GM19324 (cell line): ENCODE measurements at regions not wholly inside any gene's neighbourhood (a gene's known extent, or its start where the extent isn't known, plus 50 kb on each side); places are given as distances from the start of the nearest gene placed in this dataset.
"Not testable (repeated sequence)": the region's sequence is repeated elsewhere in the genome, so short reads cannot be mapped to it uniquely, and the experiment has no call there.

Source experiments
- ATAC-seq: cut with Tn5 transposase; IDR thresholded peaks from one replicate; pipeline ENCODE4 v1.9.1; 2021; ENCODE audit warnings: mild to moderate bottlenecking, moderate library complexity; ENCODE audit not compliant: unreplicated experiment, low FRiP score

GRCh38 chr5:63043792-63044191, 465.2 kb downstream of the LRRC70 start:
- no peak for ATAC-seq

GRCh38 chr5:63032343-63032742, 453.7 kb downstream of the LRRC70 start:
- ATAC-seq = no peak

GRCh38 chr5:63029891-63030290, 451.3 kb downstream of the LRRC70 start:
- no peak for ATAC-seq

- ATAC-seq = peak; percentile 50
Measured at GRCh38 chr5:63025679-63026078, 447.1 kb downstream of the LRRC70 start.

GRCh38 chr5:63022403-63022802, 443.8 kb downstream of the LRRC70 start:
- no peak for ATAC-seq

- ATAC-seq = no peak
Measured at GRCh38 chr5:63011158-63011557, 432.5 kb downstream of the LRRC70 start.

- no peak for ATAC-seq
Measured at GRCh38 chr5:63008195-63008594, 429.6 kb downstream of the LRRC70 start.

GRCh38 chr5:62994842-62995241, 416.2 kb downstream of the LRRC70 start:
- ATAC-seq = not testable (repeated sequence)

- ATAC-seq = no peak
Measured at GRCh38 chr5:62985749-62986148, 407.1 kb downstream of the LRRC70 start.

- no peak for ATAC-seq
Measured at GRCh38 chr5:62982348-62982747, 403.7 kb downstream of the LRRC70 start.

GRCh38 chr5:62980884-62981283, 402.3 kb downstream of the LRRC70 start:
- no peak for ATAC-seq

GRCh38 chr5:62979472-62979871, 400.9 kb downstream of the LRRC70 start:
- no peak for ATAC-seq

GRCh38 chr5:62977661-62978060, 399.0 kb downstream of the LRRC70 start:
- no peak for ATAC-seq

- ATAC-seq = no peak
Measured at GRCh38 chr5:62974623-62975022, 396.0 kb downstream of the LRRC70 start.

GRCh38 chr5:62969409-62970120, 390.9 kb downstream of the LRRC70 start:
- ATAC-seq = no peak

GRCh38 chr5:62964428-62964827, 385.8 kb downstream of the LRRC70 start:
- no peak for ATAC-seq

GRCh38 chr5:62960781-62961180, 382.2 kb downstream of the LRRC70 start:
- ATAC-seq = no peak

- no peak for ATAC-seq
Measured at GRCh38 chr5:62956597-62956996, 378.0 kb downstream of the LRRC70 start.

- no peak for ATAC-seq
Measured at GRCh38 chr5:62954578-62954977, 376.0 kb downstream of the LRRC70 start.

- ATAC-seq = no peak
Measured at GRCh38 chr5:62948301-62948700, 369.7 kb downstream of the LRRC70 start.

- no peak for ATAC-seq
Measured at GRCh38 chr5:62942384-62942783, 363.8 kb downstream of the LRRC70 start.

- ATAC-seq = no peak
Measured at GRCh38 chr5:62938927-62939326, 360.3 kb downstream of the LRRC70 start.
